Activated B cell treated with CpG ODN at 0.5 μM for 24 hours (primary cell): ENCODE measurements at regions not wholly inside any gene's neighbourhood (a gene's known extent, or its start where the extent isn't known, plus 50 kb on each side); places are given as distances from the start of the nearest gene placed in this dataset.

ENCODE experiments used
- ATAC-seq: fragments of 200-7000 bp; cut with Tn5 transposase; one replicate; pipeline ENCODE4 v1.10.0; 2021; ENCODE audit warnings: low read depth, mild to moderate bottlenecking, moderate library complexity
- CTCF ChIA-PET: fragments of 350-600 bp; sonication (Branson Sonifier 250); formaldehyde crosslinking; loops from one replicate; lab custom pipeline; 2021; ENCODE audit warnings: antibody characterized with exemption; lab: Charles Lee
- POLR2A ChIA-PET: fragments of 350-600 bp; sonication (Branson Sonifier 250); formaldehyde crosslinking; loops from one replicate; lab custom pipeline; 2021; ENCODE audit warnings: antibody characterized with exemption; lab: Charles Lee
- DNase-seq: peaks from one replicate; pipeline ENCODE4 v3.0.0; 2022
- H3K27ac Mint-ChIP-seq: one replicate; pipeline ENCODE4 v1.8.0; 2020; ENCODE audit warnings: mixed read lengths
- H3K27me3 Mint-ChIP-seq: one replicate; pipeline ENCODE4 v1.8.0; 2021; ENCODE audit warnings: mixed read lengths
- H3K36me3 Mint-ChIP-seq: one replicate; pipeline ENCODE4 v1.8.0; 2021; ENCODE audit warnings: low read depth, mixed read lengths
- H3K4me1 Mint-ChIP-seq: one replicate; pipeline ENCODE4 v1.8.0; 2021; ENCODE audit warnings: mixed read lengths
- H3K4me3 Mint-ChIP-seq: one replicate; pipeline ENCODE4 v1.8.0; 2020; ENCODE audit warnings: mild to moderate bottlenecking, mixed read lengths
- H3K9me3 Mint-ChIP-seq: one replicate; pipeline ENCODE4 v1.8.0; 2020; ENCODE audit warnings: mixed read lengths
- CTCF ChIP-seq: fragments of 200-600 bp; IDR thresholded peaks from one replicate; pipeline ENCODE4 v1.8.0; 2022; ENCODE audit warnings: antibody characterized with exemption, mild to moderate bottlenecking
- intact Hi-C: fragments of 100-400 bp; cut with micrococcal nuclease; formaldehyde crosslinking; loops from one replicate; pipeline ENCODE4 v1.15.1; 2024

- Mint-ChIP-seq H3K27me3 (no peaks in the 10 kb centered on the region), H3K36me3 (no peaks in the 10 kb centered on the region), H3K9me3 (peaks cover 4% of the 10 kb centered on the region), H3K27ac (no peak overlapping the region), H3K4me1 (no peaks in the 10 kb centered on the region), H3K4me3 (no peak overlapping the region)
- no peak for TF ChIP-seq CTCF
- POLR2A ChIA-PET: no interaction called here
- ATAC-seq (no peak), DNase-seq (no peak)
- CTCF ChIA-PET: no interaction called here
- intact Hi-C loops: no loop called here
Measured at GRCh38 chr7:153532326-153532725, 519.9 kb upstream of the DPP6 start.

- intact Hi-C loops: no loop called here
- Mint-ChIP-seq H3K36me3 (no peaks in the 10 kb centered on the region), H3K27me3 (no peaks in the 10 kb centered on the region), H3K27ac (no peak overlapping the region), H3K4me1 (no peaks in the 10 kb centered on the region), H3K4me3 (no peak overlapping the region), H3K9me3 (no peaks in the 10 kb centered on the region)
- TF ChIP-seq CTCF: no peak
- POLR2A ChIA-PET: no interaction called here
- no peak for ATAC-seq
- CTCF ChIA-PET: no interaction called here
- no peak for DNase-seq
Measured at GRCh38 chr7:153537271-153537670, 514.9 kb upstream of the DPP6 start.

- ATAC-seq (no peak), DNase-seq (no peak)
- Mint-ChIP-seq H3K4me1 (no peaks in the 10 kb centered on the region), H3K27me3 (no peaks in the 10 kb centered on the region), H3K27ac (no peak overlapping the region), H3K9me3 (peaks cover 2% of the 10 kb centered on the region), H3K4me3 (no peak overlapping the region), H3K36me3 (no peaks in the 10 kb centered on the region)
- intact Hi-C loops: no loop called here
- CTCF ChIA-PET: no interaction called here
- POLR2A ChIA-PET: no interaction called here
- TF ChIP-seq CTCF: no peak
Measured at GRCh38 chr7:153541903-153542302, 510.3 kb upstream of the DPP6 start.

- H3K27me3 Mint-ChIP-seq: no peaks in the 10 kb centered on the region
- CTCF ChIA-PET: no interaction called here
- no peak for TF ChIP-seq CTCF
- DNase-seq: no peak
- peaks cover 3% of the 10 kb centered on the region for H3K9me3 Mint-ChIP-seq
- intact Hi-C loops: no loop called here
- POLR2A ChIA-PET: no interaction called here
- H3K4me3 Mint-ChIP-seq: no peak overlapping the region
- ATAC-seq: no peak
- no peaks in the 10 kb centered on the region for H3K4me1 Mint-ChIP-seq
- H3K27ac Mint-ChIP-seq: no peak overlapping the region
- no peaks in the 10 kb centered on the region for H3K36me3 Mint-ChIP-seq
Measured at GRCh38 chr7:153543232-153543631, 509.0 kb upstream of the DPP6 start.

- Mint-ChIP-seq H3K9me3 (peaks cover 3% of the 10 kb centered on the region), H3K4me3 (no peak overlapping the region), H3K36me3 (no peaks in the 10 kb centered on the region), H3K27me3 (no peaks in the 10 kb centered on the region), H3K4me1 (no peaks in the 10 kb centered on the region), H3K27ac (no peak overlapping the region)
- POLR2A ChIA-PET: no interaction called here
- intact Hi-C loops: no loop called here
- no peak for DNase-seq
- ATAC-seq: no peak
- CTCF ChIA-PET: no interaction called here
- no peak for TF ChIP-seq CTCF
Measured at GRCh38 chr7:153550173-153550572, 502.0 kb upstream of the DPP6 start.
